ENCODE measurements at regions not wholly inside any gene's neighbourhood (a gene's known extent, or its start where the extent isn't known, plus 50 kb on each side); places are given as distances from the start of the nearest gene placed in this dataset.

GRCh38 chr5:51276250-51276649 is 107.0 kb upstream of the ISL1 start:
- no peaks in the 10 kb centered on the region for H3K27me3 Mint-ChIP-seq (ENCODE audit: low read depth)
- H3K4me1 Mint-ChIP-seq: peaks cover 23 to 25% of the 10 kb centered on the region in 2 experiments
- H2BK5ac ChIP-seq (ENCODE audit: insufficient read length, low read length): no peak overlapping the region
- no peak overlapping the region for H4K91ac ChIP-seq (ENCODE audit: insufficient read length, low read depth, low read length)
- no CpG with 5 or more reads among the region's 2 CpGs for WGBS (ENCODE audit: extremely low coverage, insufficient read length, low lambda C conversion rate)
- no peak overlapping the region for H2AFZ ChIP-seq (ENCODE audit: low read length)
- no peak overlapping the region for H4K5ac ChIP-seq (ENCODE audit: insufficient read length, low read depth, low read length)
- no peaks in the 10 kb centered on the region for H3K27me3 ChIP-seq (ENCODE audit: insufficient read depth, low read length)
- TF ChIP-seq, protein P1, sequence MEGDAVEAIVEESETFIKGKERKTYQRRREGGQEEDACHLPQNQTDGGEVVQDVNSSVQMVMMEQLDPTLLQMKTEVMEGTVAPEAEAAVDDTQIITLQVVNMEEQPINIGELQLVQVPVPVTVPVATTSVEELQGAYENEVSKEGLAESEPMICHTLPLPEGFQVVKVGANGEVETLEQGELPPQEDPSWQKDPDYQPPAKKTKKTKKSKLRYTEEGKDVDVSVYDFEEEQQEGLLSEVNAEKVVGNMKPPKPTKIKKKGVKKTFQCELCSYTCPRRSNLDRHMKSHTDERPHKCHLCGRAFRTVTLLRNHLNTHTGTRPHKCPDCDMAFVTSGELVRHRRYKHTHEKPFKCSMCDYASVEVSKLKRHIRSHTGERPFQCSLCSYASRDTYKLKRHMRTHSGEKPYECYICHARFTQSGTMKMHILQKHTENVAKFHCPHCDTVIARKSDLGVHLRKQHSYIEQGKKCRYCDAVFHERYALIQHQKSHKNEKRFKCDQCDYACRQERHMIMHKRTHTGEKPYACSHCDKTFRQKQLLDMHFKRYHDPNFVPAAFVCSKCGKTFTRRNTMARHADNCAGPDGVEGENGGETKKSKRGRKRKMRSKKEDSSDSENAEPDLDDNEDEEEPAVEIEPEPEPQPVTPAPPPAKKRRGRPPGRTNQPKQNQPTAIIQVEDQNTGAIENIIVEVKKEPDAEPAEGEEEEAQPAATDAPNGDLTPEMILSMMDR (conservative IDR thresholded peaks at IDR 0.05): no peak
- no peak overlapping the region for H3K4me2 ChIP-seq (ENCODE audit: insufficient read depth, insufficient read length, low read length)
- no peak overlapping the region for H2BK120ac ChIP-seq (ENCODE audit: low read depth, low read length, poor library complexity, severe bottlenecking)
- H3K27ac Mint-ChIP-seq: no peak overlapping the region
- no peak overlapping the region for H2BK20ac ChIP-seq (ENCODE audit: low read depth, low read length, poor library complexity, severe bottlenecking)
- no peaks in the 10 kb centered on the region for H3K23me2 ChIP-seq (ENCODE audit: insufficient read length, low read depth, low read length, poor library complexity, severe bottlenecking)
- H3K14ac ChIP-seq (ENCODE audit: insufficient read depth, low read length): no peak overlapping the region
- H3K9ac ChIP-seq (ENCODE audit: extremely low read depth, insufficient read length, low read length): no peak overlapping the region
- no peak overlapping the region for H3K4ac ChIP-seq (ENCODE audit: low read depth, low read length)
- no peaks in the 10 kb centered on the region for H3K79me1 ChIP-seq (ENCODE audit: insufficient read depth, low read depth, low read length, poor library complexity, severe bottlenecking)
- no peaks in the 10 kb centered on the region for H3K36me3 Mint-ChIP-seq (ENCODE audit: insufficient read depth in 1 of 3, low read depth in 3 of 3)
- no peak overlapping the region for H2BK15ac ChIP-seq (ENCODE audit: low read depth, low read length)
- H3K4me3 Mint-ChIP-seq: no peak overlapping the region
- H3K56ac ChIP-seq (ENCODE audit: insufficient read length, low read depth, low read length): no peak overlapping the region
- no peaks in the 10 kb centered on the region for H4K20me1 ChIP-seq (ENCODE audit: control insufficient read depth, insufficient read depth, insufficient read length)
- no peaks in the 10 kb centered on the region for H3K79me2 ChIP-seq (ENCODE audit: insufficient read depth, low read length)
- H3K9me3 ChIP-seq (ENCODE audit: control insufficient read depth, low read depth, low read length): no peaks in the 10 kb centered on the region
- no peak overlapping the region for H2AK5ac ChIP-seq (ENCODE audit: insufficient read length, low read length)
- no peak overlapping the region for H3K27ac ChIP-seq (ENCODE audit: insufficient read length, low read depth, low read length)
- H3K9me3 Mint-ChIP-seq: peaks cover 0 to 3% of the 10 kb centered on the region in 2 experiments; a peak in 2 of 5 replicates
- H2BK12ac ChIP-seq (ENCODE audit: insufficient read length, low read depth, low read length): no peak overlapping the region
- no peak for DNase-seq
- no peak overlapping the region for H3K18ac ChIP-seq (ENCODE audit: insufficient read length, low read depth, low read length)
- H3K4me1 ChIP-seq (ENCODE audit: insufficient read depth, low read length): peaks cover 11% of the 10 kb centered on the region
- no peak overlapping the region for H3T11ph ChIP-seq (ENCODE audit: low read length)
- no peak overlapping the region for H3K23ac ChIP-seq (ENCODE audit: insufficient read length, low read depth, low read length)
- H4K8ac ChIP-seq (replicated peaks; ENCODE audit: insufficient read length, low read depth, low read length): no peak overlapping the region
